Activated CD8-positive, alpha-beta T cell treated with anti-CD3 and anti-CD28 coated beads, Interleukin-2, amount 10 ng/mL, durations not matched to agents 7 days and 5 days (primary cell): ENCODE measurements at regions not wholly inside any gene's neighbourhood (a gene's known extent, or its start where the extent isn't known, plus 50 kb on each side); places are given as distances from the start of the nearest gene placed in this dataset.
"Not testable (repeated sequence)": the region's sequence is repeated elsewhere in the genome, so short reads cannot be mapped to it uniquely, and the experiment has no call there.

Experiments used
- ATAC-seq: fragments of 150-1000 bp; cut with Tn5 transposase; one replicate; pipeline ENCODE4 v1.10.0; 2021; ENCODE audit warnings: moderate library complexity
- CTCF ChIA-PET: fragments of 350-600 bp; sonication (Branson Sonifier 250); formaldehyde crosslinking; loops from one replicate; lab custom pipeline; 2021; ENCODE audit warnings: antibody characterized with exemption; lab: Charles Lee
- POLR2A ChIA-PET: fragments of 350-600 bp; sonication (Branson Sonifier 250); formaldehyde crosslinking; loops from one replicate; lab custom pipeline; 2021; ENCODE audit warnings: antibody characterized with exemption; lab: Charles Lee
- DNase-seq: peaks from one replicate; pipeline ENCODE4 v3.0.0-alpha.2; 2020
- H3K27ac Mint-ChIP-seq: one replicate; pipeline ENCODE4 v1.8.0; 2021; ENCODE audit warnings: mild to moderate bottlenecking, mixed read lengths
- H3K27me3 Mint-ChIP-seq: one replicate; pipeline ENCODE4 v1.8.0; 2021; ENCODE audit warnings: low read depth, mixed read lengths
- H3K36me3 Mint-ChIP-seq: one replicate; pipeline ENCODE4 v1.8.0; 2021; ENCODE audit warnings: low read depth, mixed read lengths
- H3K4me1 Mint-ChIP-seq: one replicate; pipeline ENCODE4 v1.8.0; 2021; ENCODE audit warnings: low read depth, mixed read lengths
- H3K4me3 Mint-ChIP-seq: one replicate; pipeline ENCODE4 v1.8.0; 2021; ENCODE audit warnings: mild to moderate bottlenecking, mixed read lengths
- H3K9me3 Mint-ChIP-seq: one replicate; pipeline ENCODE4 v1.8.0; 2022; ENCODE audit warnings: mixed read lengths; ENCODE audit not compliant: insufficient read depth

GRCh38 chr13:90846936-90847335 lies 500.6 kb upstream of the MIR17HG start:
- H3K36me3 Mint-ChIP-seq = no peaks in the 10 kb centered on the region
- no peak for DNase-seq

GRCh38 chr13:90853666-90854065 lies 493.8 kb upstream of the MIR17HG start:
- POLR2A ChIA-PET, H3K36me3 Mint-ChIP-seq, H3K4me1 Mint-ChIP-seq, ATAC-seq, H3K27me3 Mint-ChIP-seq, CTCF ChIA-PET, H3K4me3 Mint-ChIP-seq, H3K9me3 Mint-ChIP-seq, DNase-seq, H3K27ac Mint-ChIP-seq: not testable (repeated sequence)

More at GRCh38 chr13:90846936-90847335, 500.6 kb upstream of the MIR17HG start:
- H3K4me3 Mint-ChIP-seq = no peak overlapping the region
- H3K27ac Mint-ChIP-seq = no peak overlapping the region
- no peaks in the 10 kb centered on the region for H3K9me3 Mint-ChIP-seq
- CTCF ChIA-PET = no interaction called here
- POLR2A ChIA-PET = no interaction called here
- no peaks in the 10 kb centered on the region for H3K4me1 Mint-ChIP-seq
- ATAC-seq = no peak
- no peaks in the 10 kb centered on the region for H3K27me3 Mint-ChIP-seq

GRCh38 chr13:90857921-90858320 lies 489.6 kb upstream of the MIR17HG start:
- CTCF ChIA-PET = no interaction called here
- H3K27ac Mint-ChIP-seq = no peak overlapping the region

GRCh38 chr13:90866006-90866405 lies 481.5 kb upstream of the MIR17HG start:
- ChIA-PET POLR2A (no interaction called here), CTCF (interaction anchor here (1.2 to 1.7 kb wide), 2 partner anchors 9 to 11 kb away, joined by 3 to 5 read pairs; no protein-coding TSS in a partner anchor)
- Mint-ChIP-seq H3K27me3 (no peaks in the 10 kb centered on the region), H3K9me3 (no peaks in the 10 kb centered on the region), H3K4me1 (no peaks in the 10 kb centered on the region), H3K27ac (no peak overlapping the region), H3K36me3 (no peaks in the 10 kb centered on the region), H3K4me3 (no peak overlapping the region)
- DNase-seq = no peak
- ATAC-seq = no peak

More at GRCh38 chr13:90857921-90858320, 489.6 kb upstream of the MIR17HG start:
- ATAC-seq (no peak), DNase-seq (no peak)
- Mint-ChIP-seq H3K27me3 (no peaks in the 10 kb centered on the region), H3K36me3 (no peaks in the 10 kb centered on the region), H3K9me3 (no peaks in the 10 kb centered on the region), H3K4me3 (no peak overlapping the region), H3K4me1 (no peaks in the 10 kb centered on the region)
- POLR2A ChIA-PET = no interaction called here

- POLR2A ChIA-PET = no interaction called here
- Mint-ChIP-seq H3K4me3 (no peak overlapping the region), H3K27me3 (no peaks in the 10 kb centered on the region), H3K9me3 (no peaks in the 10 kb centered on the region), H3K27ac (no peak overlapping the region), H3K36me3 (no peaks in the 10 kb centered on the region), H3K4me1 (no peaks in the 10 kb centered on the region)
- ATAC-seq = peak; percentile 47
- peak; percentile 32 for DNase-seq
- CTCF ChIA-PET = interaction anchor here (1.7 kb wide), 1 partner anchor 12 kb away, joined by 5 read pairs; no protein-coding TSS in a partner anchor
Observed at GRCh38 chr13:90867336-90867683, 480.2 kb upstream of the MIR17HG start.

- ATAC-seq = no peak
- Mint-ChIP-seq H3K27me3 (no peaks in the 10 kb centered on the region), H3K27ac (no peak overlapping the region), H3K36me3 (no peaks in the 10 kb centered on the region), H3K9me3 (no peaks in the 10 kb centered on the region), H3K4me3 (no peak overlapping the region), H3K4me1 (no peaks in the 10 kb centered on the region)
- ChIA-PET CTCF (no interaction called here), POLR2A (no interaction called here)
- no peak for DNase-seq
Observed at GRCh38 chr13:90868321-90868920, 479.1 kb upstream of the MIR17HG start.

GRCh38 chr13:90869580-90869979 lies 477.9 kb upstream of the MIR17HG start:
- no peak for DNase-seq
- Mint-ChIP-seq H3K4me3 (no peak overlapping the region), H3K4me1 (no peaks in the 10 kb centered on the region), H3K9me3 (no peaks in the 10 kb centered on the region), H3K36me3 (no peaks in the 10 kb centered on the region), H3K27me3 (no peaks in the 10 kb centered on the region), H3K27ac (no peak overlapping the region)
- ChIA-PET POLR2A (no interaction called here), CTCF (no interaction called here)
- ATAC-seq = no peak

- CTCF ChIA-PET = no interaction called here
- Mint-ChIP-seq H3K4me3 (no peak overlapping the region), H3K27me3 (no peaks in the 10 kb centered on the region), H3K9me3 (no peaks in the 10 kb centered on the region), H3K27ac (no peak overlapping the region), H3K36me3 (no peaks in the 10 kb centered on the region), H3K4me1 (no peaks in the 10 kb centered on the region)
- POLR2A ChIA-PET = no interaction called here
- DNase-seq (no peak), ATAC-seq (no peak)
Observed at GRCh38 chr13:90872491-90873025, 474.9 kb upstream of the MIR17HG start.

- Mint-ChIP-seq H3K27ac (no peak overlapping the region), H3K4me1 (no peaks in the 10 kb centered on the region), H3K9me3 (no peaks in the 10 kb centered on the region), H3K4me3 (no peak overlapping the region), H3K27me3 (no peaks in the 10 kb centered on the region), H3K36me3 (no peaks in the 10 kb centered on the region)
- DNase-seq (no peak), ATAC-seq (no peak)
- ChIA-PET CTCF (no interaction called here), POLR2A (no interaction called here)
Observed at GRCh38 chr13:90880790-90881189, 466.7 kb upstream of the MIR17HG start.

GRCh38 chr13:90882551-90882950 lies 464.9 kb upstream of the MIR17HG start:
- DNase-seq (no peak), ATAC-seq (no peak)
- Mint-ChIP-seq H3K27me3 (no peaks in the 10 kb centered on the region), H3K9me3 (no peaks in the 10 kb centered on the region), H3K36me3 (no peaks in the 10 kb centered on the region), H3K27ac (no peak overlapping the region), H3K4me3 (no peak overlapping the region), H3K4me1 (no peaks in the 10 kb centered on the region)
- POLR2A ChIA-PET = no interaction called here
- CTCF ChIA-PET = no interaction called here

GRCh38 chr13:90883592-90883991 lies 463.9 kb upstream of the MIR17HG start:
- no peak overlapping the region for H3K27ac Mint-ChIP-seq
- no peaks in the 10 kb centered on the region for H3K27me3 Mint-ChIP-seq
- H3K4me1 Mint-ChIP-seq = no peaks in the 10 kb centered on the region
- ChIA-PET CTCF (no interaction called here), POLR2A (no interaction called here)
- no peaks in the 10 kb centered on the region for H3K9me3 Mint-ChIP-seq
- no peak overlapping the region for H3K4me3 Mint-ChIP-seq
- ATAC-seq (no peak), DNase-seq (no peak)
- H3K36me3 Mint-ChIP-seq = no peaks in the 10 kb centered on the region

GRCh38 chr13:90884066-90884465 lies 463.4 kb upstream of the MIR17HG start:
- no peaks in the 10 kb centered on the region for H3K27me3 Mint-ChIP-seq
- no peak for DNase-seq
- POLR2A ChIA-PET = no interaction called here
- H3K4me3 Mint-ChIP-seq = no peak overlapping the region
- no peaks in the 10 kb centered on the region for H3K4me1 Mint-ChIP-seq
- no peaks in the 10 kb centered on the region for H3K9me3 Mint-ChIP-seq
- ATAC-seq = no peak
- no peaks in the 10 kb centered on the region for H3K36me3 Mint-ChIP-seq
- CTCF ChIA-PET = no interaction called here
- H3K27ac Mint-ChIP-seq = no peak overlapping the region
